ENCODE measurements at regions not wholly inside any gene's neighbourhood (a gene's known extent, or its start where the extent isn't known, plus 50 kb on each side); places are given as distances from the start of the nearest gene placed in this dataset.

- no peak for TF ChIP-seq CTCF (IDR thresholded peaks at IDR 0.05)
- Histone ChIP-seq H3K27ac (ENCODE audit: low read length) (no peak overlapping the region), H3K36me3 (ENCODE audit: control insufficient read depth, insufficient read depth, low read length) (no peaks in the 10 kb centered on the region), H3K4me3 (ENCODE audit: low read length) (no peak overlapping the region), H3K4me1 (ENCODE audit: control insufficient read depth, insufficient read depth, low read length) (peaks cover 76% of the 10 kb centered on the region), H3K9me3 (ENCODE audit: control insufficient read depth, insufficient read depth, low read length) (no peaks in the 10 kb centered on the region), H3K27me3 (ENCODE audit: control insufficient read depth, insufficient read depth, low read length) (no peaks in the 10 kb centered on the region)
- H3K27ac Mint-ChIP-seq: peak overlapping the region; percentile 14 to 99
- intact Hi-C loops (cut with micrococcal nuclease): no loop called here
- peaks cover 82 to 89% of the 10 kb centered on the region in 2 donors for H3K4me1 Mint-ChIP-seq
- no peak overlapping the region for H3K4me3 Mint-ChIP-seq
- no peak for ATAC-seq
- DNase-seq: no peak
- no peaks in the 10 kb centered on the region for H3K9me3 Mint-ChIP-seq
- H3K27me3 Mint-ChIP-seq (ENCODE audit: low read depth in 2 of 2): no peaks in the 10 kb centered on the region
- no peaks in the 10 kb centered on the region for H3K36me3 Mint-ChIP-seq
- whole genome bisulfite sequencing (ENCODE audit: insufficient coverage): 85% methylated on average over 7 of the region's 7 CpGs
Observed at GRCh38 chr16:85560932-85561247, 52.2 kb upstream of the GSE1 start.

- H3K4me3 Mint-ChIP-seq: peak overlapping the region; percentile 37
- Histone ChIP-seq H3K9me3 (ENCODE audit: control insufficient read depth, insufficient read depth, low read length) (no peaks in the 10 kb centered on the region), H3K4me1 (ENCODE audit: control insufficient read depth, insufficient read depth, low read length) (peaks cover 82% of the 10 kb centered on the region), H3K27me3 (ENCODE audit: control insufficient read depth, insufficient read depth, low read length) (no peaks in the 10 kb centered on the region), H3K36me3 (ENCODE audit: control insufficient read depth, insufficient read depth, low read length) (no peaks in the 10 kb centered on the region), H3K4me3 (ENCODE audit: low read length) (no peak overlapping the region), H3K27ac (ENCODE audit: low read length) (no peak overlapping the region)
- ATAC-seq: no peak
- intact Hi-C loops (cut with micrococcal nuclease): no loop called here
- no peak for TF ChIP-seq CTCF (IDR thresholded peaks at IDR 0.05)
- H3K9me3 Mint-ChIP-seq: no peaks in the 10 kb centered on the region
- peak overlapping the region; percentile 96 to 99 for H3K27ac Mint-ChIP-seq
- 91% methylated on average over 22 of the region's 24 CpGs for WGBS (ENCODE audit: insufficient coverage)
- H3K27me3 Mint-ChIP-seq (ENCODE audit: low read depth in 2 of 2): no peaks in the 10 kb centered on the region
- H3K36me3 Mint-ChIP-seq: no peaks in the 10 kb centered on the region
- DNase-seq: no peak
- H3K4me1 Mint-ChIP-seq: peaks cover 88 to 93% of the 10 kb centered on the region in 2 donors
Observed at GRCh38 chr16:85561248-85562092, 51.7 kb upstream of the GSE1 start.

- intact Hi-C loops (cut with micrococcal nuclease): no loop called here
- Histone ChIP-seq H3K9me3 (ENCODE audit: control insufficient read depth, insufficient read depth, low read length) (no peaks in the 10 kb centered on the region), H3K4me1 (ENCODE audit: control insufficient read depth, insufficient read depth, low read length) (peaks cover 85% of the 10 kb centered on the region), H3K27me3 (ENCODE audit: control insufficient read depth, insufficient read depth, low read length) (no peaks in the 10 kb centered on the region), H3K36me3 (ENCODE audit: control insufficient read depth, insufficient read depth, low read length) (no peaks in the 10 kb centered on the region), H3K4me3 (ENCODE audit: low read length) (no peak overlapping the region), H3K27ac (ENCODE audit: low read length) (no peak overlapping the region)
- Mint-ChIP-seq H3K27me3 (ENCODE audit: low read depth in 2 of 2) (no peaks in the 10 kb centered on the region), H3K27ac (peak overlapping the region; percentile 96 to 99), H3K36me3 (no peaks in the 10 kb centered on the region), H3K9me3 (no peaks in the 10 kb centered on the region), H3K4me3 (peak overlapping the region; percentile 42), H3K4me1 (peaks cover 94 to 97% of the 10 kb centered on the region in 2 donors)
- 92% methylated on average over 19 of the region's 19 CpGs for WGBS (ENCODE audit: insufficient coverage)
- ATAC-seq (no peak), DNase-seq (no peak)
- no peak for TF ChIP-seq CTCF (IDR thresholded peaks at IDR 0.05)
Observed at GRCh38 chr16:85562093-85562786, 50.9 kb upstream of the GSE1 start.
